ENCODE measurements at regions not wholly inside any gene's neighbourhood (a gene's known extent, or its start where the extent isn't known, plus 50 kb on each side); places are given as distances from the start of the nearest gene placed in this dataset.

GRCh38 chr5:159398936-159399335, 68.6 kb upstream of the IL12B start:
- DNase-seq (ENCODE audit: low spot score, unreplicated experiment) = no peak
- Mint-ChIP-seq H3K4me3 (ENCODE audit: low read depth) (no peak overlapping the region), H3K27me3 (peaks cover 3% of the 10 kb centered on the region), H3K27ac (peak overlapping the region; percentile 8), H3K9me3 (ENCODE audit: low read depth) (no peaks in the 10 kb centered on the region), H3K4me1 (ENCODE audit: low read depth) (peaks cover 6% of the 10 kb centered on the region), H3K36me3 (ENCODE audit: insufficient read depth) (no peaks in the 10 kb centered on the region)
- TF ChIP-seq CTCF (IDR thresholded peaks at IDR 0.05; ENCODE audit: unreplicated experiment) = no peak

- H3K27ac Mint-ChIP-seq = no peak overlapping the region
These were observed 70.2 kb upstream of the IL12B start for GRCh38 chr5:159400476-159400875.

GRCh38 chr5:159402311-159402710, 72.0 kb upstream of the IL12B start:
- H3K27ac Mint-ChIP-seq = no peak overlapping the region
- no peak for TF ChIP-seq CTCF (IDR thresholded peaks at IDR 0.05; ENCODE audit: unreplicated experiment)
- peaks cover 12% of the 10 kb centered on the region for H3K4me1 Mint-ChIP-seq (ENCODE audit: low read depth)
- no peaks in the 10 kb centered on the region for H3K9me3 Mint-ChIP-seq (ENCODE audit: low read depth)
- DNase-seq (ENCODE audit: low spot score, unreplicated experiment) = no peak
- H3K4me3 Mint-ChIP-seq (ENCODE audit: low read depth) = no peak overlapping the region
- peaks cover 3% of the 10 kb centered on the region for H3K27me3 Mint-ChIP-seq
- no peaks in the 10 kb centered on the region for H3K36me3 Mint-ChIP-seq (ENCODE audit: insufficient read depth)

More at GRCh38 chr5:159400476-159400875, 70.2 kb upstream of the IL12B start:
- H3K4me3 Mint-ChIP-seq (ENCODE audit: low read depth) = no peak overlapping the region
- H3K27me3 Mint-ChIP-seq = peaks cover 3% of the 10 kb centered on the region
- TF ChIP-seq CTCF (IDR thresholded peaks at IDR 0.05; ENCODE audit: unreplicated experiment) = no peak
- no peaks in the 10 kb centered on the region for H3K9me3 Mint-ChIP-seq (ENCODE audit: low read depth)
- no peak for DNase-seq (ENCODE audit: low spot score, unreplicated experiment)
- H3K4me1 Mint-ChIP-seq (ENCODE audit: low read depth) = peaks cover 12% of the 10 kb centered on the region
- H3K36me3 Mint-ChIP-seq (ENCODE audit: insufficient read depth) = no peaks in the 10 kb centered on the region

- TF ChIP-seq CTCF (IDR thresholded peaks at IDR 0.05; ENCODE audit: unreplicated experiment) = no peak
- DNase-seq (ENCODE audit: low spot score, unreplicated experiment) = no peak
- Mint-ChIP-seq H3K4me1 (ENCODE audit: low read depth) (peaks cover 12% of the 10 kb centered on the region), H3K9me3 (ENCODE audit: low read depth) (no peaks in the 10 kb centered on the region), H3K27ac (no peak overlapping the region), H3K36me3 (ENCODE audit: insufficient read depth) (no peaks in the 10 kb centered on the region), H3K27me3 (peaks cover 3% of the 10 kb centered on the region), H3K4me3 (ENCODE audit: low read depth) (no peak overlapping the region)
These were observed 72.6 kb upstream of the IL12B start for GRCh38 chr5:159402856-159403255.

- Mint-ChIP-seq H3K27ac (no peak overlapping the region), H3K27me3 (peaks cover 3% of the 10 kb centered on the region), H3K36me3 (ENCODE audit: insufficient read depth) (no peaks in the 10 kb centered on the region), H3K4me3 (ENCODE audit: low read depth) (no peak overlapping the region), H3K4me1 (ENCODE audit: low read depth) (peaks cover 9% of the 10 kb centered on the region), H3K9me3 (ENCODE audit: low read depth) (no peaks in the 10 kb centered on the region)
- TF ChIP-seq CTCF (IDR thresholded peaks at IDR 0.05; ENCODE audit: unreplicated experiment) = no peak
- no peak for DNase-seq (ENCODE audit: low spot score, unreplicated experiment)
These were observed 73.8 kb upstream of the IL12B start for GRCh38 chr5:159403906-159404681.
